ENCODE measurements at regions not wholly inside any gene's neighbourhood (a gene's known extent, or its start where the extent isn't known, plus 50 kb on each side); places are given as distances from the start of the nearest gene placed in this dataset.

DNA sequence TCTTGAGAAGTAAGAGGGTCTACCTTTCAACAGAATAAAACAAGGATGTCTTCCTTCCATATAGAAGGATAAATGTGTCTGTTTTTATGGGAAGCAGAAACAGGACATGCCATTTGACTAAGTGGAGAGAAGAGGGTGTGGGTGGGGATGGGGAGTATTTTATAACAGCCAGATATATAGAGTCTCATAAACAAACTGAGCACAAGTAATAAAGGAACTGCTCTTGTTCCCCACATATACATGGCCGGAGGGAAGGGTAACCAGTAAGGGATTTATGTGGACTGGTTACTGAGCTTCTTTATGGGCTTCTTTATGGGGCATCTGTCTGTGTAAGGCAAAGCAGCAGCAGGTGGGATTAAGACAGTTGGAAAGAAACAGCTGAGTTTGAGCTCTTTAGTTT lies 558.1 kb downstream of the REEP3 start:
- no peaks in the 10 kb centered on the region for H3K27me3 ChIP-seq
- H3K36me3 ChIP-seq (replicated peaks; ENCODE audit: insufficient read depth, low read depth), result no peaks in the 10 kb centered on the region
- no peak overlapping the region for H3K27ac ChIP-seq
- no peaks in the 10 kb centered on the region for H4K20me1 ChIP-seq (ENCODE audit: insufficient read depth, poor library complexity, severe bottlenecking)
- H2AFZ ChIP-seq, result no peak overlapping the region
- DNase-seq (ENCODE audit: low spot score), result no peak
- no peaks in the 10 kb centered on the region for H3K9me2 ChIP-seq (replicated peaks; ENCODE audit: insufficient read depth)
- H3K4me3 ChIP-seq, result no peak overlapping the region
- no peaks in the 10 kb centered on the region for H3K9me3 ChIP-seq (ENCODE audit: low read depth)
- TF ChIP-seq EZH2phosphoT487 (IDR thresholded peaks at IDR 0.05; ENCODE audit: low read depth, severe bottlenecking, unreplicated experiment) (no peak), CTCF (IDR thresholded peaks at IDR 0.05; ENCODE audit: poor library complexity) (no peak), EZH2 (IDR thresholded peaks at IDR 0.05; ENCODE audit: borderline replicate concordance) (no peak)
- no peaks in the 10 kb centered on the region for H3K4me1 ChIP-seq (ENCODE audit: insufficient read depth)
- no peak overlapping the region for H3K4me2 ChIP-seq
- WGBS (ENCODE audit: low lambda C conversion rate, missing lambda C conversion rate), result 35% methylated on average over 1 of the region's 1 CpG
- H3K79me2 ChIP-seq, result no peaks in the 10 kb centered on the region

DNA sequence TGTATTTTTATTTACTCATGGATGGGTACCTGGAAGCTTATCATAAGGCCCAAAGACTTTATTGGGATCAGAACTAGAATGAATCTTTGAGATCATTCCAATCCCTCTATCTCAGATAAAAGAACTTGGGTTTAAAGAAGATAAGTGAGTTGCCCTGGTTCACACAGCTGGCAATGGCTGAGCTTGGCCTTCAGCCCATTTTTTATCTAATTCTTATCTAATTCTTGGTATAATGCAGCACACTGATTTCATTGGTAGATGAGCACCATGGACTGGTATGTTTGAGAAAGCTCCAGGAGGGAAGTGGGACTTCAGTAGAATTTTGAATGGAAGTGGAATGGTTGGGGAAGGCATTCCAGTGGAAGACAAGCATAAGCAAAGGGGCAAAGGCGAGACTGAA lies 558.9 kb downstream of the REEP3 start:
- 100% methylated on average over 1 of the region's 1 CpG for WGBS (ENCODE audit: low lambda C conversion rate, missing lambda C conversion rate)
- Histone ChIP-seq H3K36me3 (replicated peaks; ENCODE audit: insufficient read depth, low read depth) (no peaks in the 10 kb centered on the region), H3K4me3 (no peak overlapping the region), H3K9me2 (replicated peaks; ENCODE audit: insufficient read depth) (no peaks in the 10 kb centered on the region), H3K27ac (no peak overlapping the region), H2AFZ (no peak overlapping the region), H3K27me3 (no peaks in the 10 kb centered on the region), H3K79me2 (no peaks in the 10 kb centered on the region), H3K4me1 (ENCODE audit: insufficient read depth) (no peaks in the 10 kb centered on the region), H4K20me1 (ENCODE audit: insufficient read depth, poor library complexity, severe bottlenecking) (no peaks in the 10 kb centered on the region), H3K9me3 (ENCODE audit: low read depth) (no peaks in the 10 kb centered on the region), H3K4me2 (no peak overlapping the region)
- TF ChIP-seq EZH2 (IDR thresholded peaks at IDR 0.05; ENCODE audit: borderline replicate concordance) (no peak), EZH2phosphoT487 (IDR thresholded peaks at IDR 0.05; ENCODE audit: low read depth, severe bottlenecking, unreplicated experiment) (no peak), CTCF (IDR thresholded peaks at IDR 0.05; ENCODE audit: poor library complexity) (no peak)
- DNase-seq (ENCODE audit: low spot score), result no peak

- TF ChIP-seq EZH2phosphoT487 (IDR thresholded peaks at IDR 0.05; ENCODE audit: low read depth, severe bottlenecking, unreplicated experiment) (peak; percentile 58), EZH2 (IDR thresholded peaks at IDR 0.05; ENCODE audit: borderline replicate concordance) (no peak), CTCF (IDR thresholded peaks at IDR 0.05; ENCODE audit: poor library complexity) (no peak)
- Histone ChIP-seq H3K4me2 (no peak overlapping the region), H3K79me2 (no peaks in the 10 kb centered on the region), H3K27ac (no peak overlapping the region), H2AFZ (no peak overlapping the region), H4K20me1 (ENCODE audit: insufficient read depth, poor library complexity, severe bottlenecking) (no peaks in the 10 kb centered on the region), H3K4me3 (no peak overlapping the region), H3K27me3 (no peaks in the 10 kb centered on the region), H3K36me3 (replicated peaks; ENCODE audit: insufficient read depth, low read depth) (no peaks in the 10 kb centered on the region), H3K9me3 (ENCODE audit: low read depth) (no peaks in the 10 kb centered on the region), H3K9me2 (replicated peaks; ENCODE audit: insufficient read depth) (no peaks in the 10 kb centered on the region), H3K4me1 (ENCODE audit: insufficient read depth) (no peaks in the 10 kb centered on the region)
- 45% methylated on average over 3 of the region's 3 CpGs for WGBS (ENCODE audit: low lambda C conversion rate, missing lambda C conversion rate)
- no peak for DNase-seq (ENCODE audit: low spot score)
Observed at GRCh38 chr10:64081947-64082482, 560.8 kb downstream of the REEP3 start.

Measured in hepatocyte (in vitro differentiated cells).